ENCODE measurements at regions not wholly inside any gene's neighbourhood (a gene's known extent, or its start where the extent isn't known, plus 50 kb on each side); places are given as distances from the start of the nearest gene placed in this dataset.

GRCh38 chr10:33398796-33399195 is 64.3 kb upstream of the NRP1 start:
- TF ChIP-seq CTCF (conservative IDR thresholded peaks at IDR 0.05; ENCODE audit: low read length) (no peak), EZH2phosphoT487 (IDR thresholded peaks at IDR 0.05; ENCODE audit: borderline replicate concordance) (no peak)
